HG03460 (cell line): ENCODE measurements at regions not wholly inside any gene's neighbourhood (a gene's known extent, or its start where the extent isn't known, plus 50 kb on each side); places are given as distances from the start of the nearest gene placed in this dataset.

Experiments used
- ATAC-seq: cut with Tn5 transposase; IDR thresholded peaks from one replicate; pipeline ENCODE4 v1.9.1; 2021; ENCODE audit not compliant: unreplicated experiment

GRCh38 chr10:121069061-121069850 is 218.1 kb downstream of the WDR11 start:
- peak; percentile 90 for ATAC-seq

- ATAC-seq: no peak
Measured at GRCh38 chr10:121070275-121071070, 219.3 kb downstream of the WDR11 start.

GRCh38 chr10:121071901-121072300 is 220.7 kb downstream of the WDR11 start:
- ATAC-seq: no peak

GRCh38 chr10:121073728-121074127 is 222.6 kb downstream of the WDR11 start:
- no peak for ATAC-seq

GRCh38 chr10:121076776-121077715 is 225.9 kb downstream of the WDR11 start:
- no peak for ATAC-seq

- no peak for ATAC-seq
Measured at GRCh38 chr10:121078036-121078435, 226.9 kb downstream of the WDR11 start.

GRCh38 chr10:121078672-121079102 is 227.5 kb downstream of the WDR11 start:
- ATAC-seq: no peak

- ATAC-seq: no peak
Measured at GRCh38 chr10:121079226-121079625, 228.1 kb downstream of the WDR11 start.

- ATAC-seq: no peak
Measured at GRCh38 chr10:121080281-121080891, 229.2 kb downstream of the WDR11 start.

- no peak for ATAC-seq
Measured at GRCh38 chr10:121081306-121081705, 230.1 kb downstream of the WDR11 start.

GRCh38 chr10:121082984-121083383 is 231.8 kb downstream of the WDR11 start:
- no peak for ATAC-seq

GRCh38 chr10:121084016-121084674 is 233.0 kb downstream of the WDR11 start:
- no peak for ATAC-seq

- no peak for ATAC-seq
Measured at GRCh38 chr10:121084675-121085070, 233.5 kb downstream of the WDR11 start.

GRCh38 chr10:121085367-121085766 is 234.2 kb downstream of the WDR11 start:
- ATAC-seq: no peak

GRCh38 chr10:121087129-121087528 is 236.0 kb downstream of the WDR11 start:
- no peak for ATAC-seq

GRCh38 chr10:121087688-121088087 is 236.5 kb downstream of the WDR11 start:
- no peak for ATAC-seq

GRCh38 chr10:121088524-121088923 is 237.4 kb downstream of the WDR11 start:
- no peak for ATAC-seq

- ATAC-seq: no peak
Measured at GRCh38 chr10:121089434-121089833, 238.3 kb downstream of the WDR11 start.

GRCh38 chr10:121091961-121092719 is 241.0 kb downstream of the WDR11 start:
- no peak for ATAC-seq
